ENCODE measurements at regions not wholly inside any gene's neighbourhood (a gene's known extent, or its start where the extent isn't known, plus 50 kb on each side); places are given as distances from the start of the nearest gene placed in this dataset.

- H3K4me3 ChIP-seq (ENCODE audit: control insufficient read depth in 1 of 2, extremely low read depth in 1 of 2, low read length in 1 of 2) = no peak overlapping the region
- H3K36me3 ChIP-seq (ENCODE audit: control insufficient read depth in 2 of 2, extremely low read depth in 1 of 2, insufficient read depth in 1 of 2, low read length in 1 of 2) = no peaks in the 10 kb centered on the region
- Mint-ChIP-seq H3K27ac (no peak overlapping the region), H3K9me3 (no peaks in the 10 kb centered on the region), H3K27me3 (peaks cover 17 to 28% of the 10 kb centered on the region in 2 donors), H3K4me1 (no peaks in the 10 kb centered on the region), H3K4me3 (no peak overlapping the region), H3K36me3 (no peaks in the 10 kb centered on the region)
- no peaks in the 10 kb centered on the region for H3K9me3 ChIP-seq
- DNase-seq (no peak), ATAC-seq (replicated peaks in 1 of 4) (no peak)
- 69% methylated on average over 4 of the region's 5 CpGs for WGBS (ENCODE audit: insufficient coverage)
- CTCF ChIA-PET = no interaction called here
- POLR2A ChIA-PET = no interaction called here
- H3K4me1 ChIP-seq (ENCODE audit: control insufficient read depth in 1 of 2, extremely low read depth in 1 of 2, insufficient read depth in 2 of 2, low read length in 2 of 2) = no peaks in the 10 kb centered on the region
- no peak overlapping the region for H3K27ac ChIP-seq (ENCODE audit: low read length)
- peaks cover 0 to 13% of the 10 kb centered on the region in 2 experiments for H3K27me3 ChIP-seq (replicated peaks in 1 of 2; ENCODE audit: control insufficient read depth in 2 of 2, extremely low read depth in 1 of 2, insufficient read depth in 2 of 2, low read length in 1 of 2)
Measured at GRCh38 chr15:31843426-31844055, 186.8 kb upstream of the CHRNA7 start.

GRCh38 chr15:31845791-31846190 is 184.5 kb upstream of the CHRNA7 start:
- CTCF ChIA-PET = no interaction called here
- WGBS (ENCODE audit: insufficient coverage) = 75% methylated on average over 5 of the region's 5 CpGs

DNA sequence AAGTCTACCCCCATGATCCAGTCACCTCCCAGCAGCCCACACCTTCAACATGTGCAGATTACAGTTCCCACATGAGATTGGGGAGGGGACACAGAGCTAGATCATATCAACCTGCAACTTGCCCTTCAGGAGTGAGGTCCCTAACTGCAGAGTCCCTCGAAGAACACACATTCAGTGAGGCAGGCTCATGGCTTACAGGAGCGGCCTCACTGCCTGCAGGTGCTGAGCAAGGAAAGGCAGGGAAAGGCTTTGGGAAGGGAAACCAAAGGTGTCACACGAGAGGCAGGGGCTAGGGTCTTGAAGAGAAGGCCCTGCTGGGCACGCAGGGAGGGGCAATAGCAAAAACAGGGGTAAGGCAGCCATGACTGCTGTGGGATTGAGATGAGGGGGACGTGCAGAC is 182.4 kb upstream of the CHRNA7 start:
- H3K9me3 Mint-ChIP-seq = peaks cover 5 to 13% (median 10%) of the 10 kb centered on the region in 3 donors
- no peak overlapping the region for H3K4me3 Mint-ChIP-seq
- CTCF ChIA-PET = no interaction called here
- no peaks in the 10 kb centered on the region for H3K4me1 Mint-ChIP-seq
- Histone ChIP-seq H3K4me3 (ENCODE audit: control insufficient read depth in 1 of 2, extremely low read depth in 1 of 2, low read length in 1 of 2) (no peak overlapping the region), H3K4me1 (ENCODE audit: control insufficient read depth in 1 of 2, extremely low read depth in 1 of 2, insufficient read depth in 2 of 2, low read length in 2 of 2) (no peaks in the 10 kb centered on the region), H3K36me3 (ENCODE audit: control insufficient read depth in 2 of 2, extremely low read depth in 1 of 2, insufficient read depth in 1 of 2, low read length in 1 of 2) (no peaks in the 10 kb centered on the region), H3K27me3 (replicated peaks in 1 of 2; ENCODE audit: control insufficient read depth in 2 of 2, extremely low read depth in 1 of 2, insufficient read depth in 2 of 2, low read length in 1 of 2) (peaks cover 0 to 8% of the 10 kb centered on the region in 2 experiments), H3K9me3 (no peaks in the 10 kb centered on the region), H3K27ac (ENCODE audit: low read length) (no peak overlapping the region)
- H3K36me3 Mint-ChIP-seq = no peaks in the 10 kb centered on the region
- no peak overlapping the region for H3K27ac Mint-ChIP-seq
- DNase-seq (no peak), ATAC-seq (replicated peaks in 1 of 4) (no peak)
- peaks cover 21 to 30% of the 10 kb centered on the region in 2 donors for H3K27me3 Mint-ChIP-seq
- 63% methylated on average over 4 of the region's 5 CpGs for whole genome bisulfite sequencing (ENCODE audit: insufficient coverage)
- POLR2A ChIA-PET = no interaction called here

More at GRCh38 chr15:31845791-31846190, 184.5 kb upstream of the CHRNA7 start:
- Mint-ChIP-seq H3K27ac (no peak overlapping the region), H3K4me3 (no peak overlapping the region), H3K4me1 (no peaks in the 10 kb centered on the region), H3K27me3 (peaks cover 17 to 23% of the 10 kb centered on the region in 2 donors), H3K9me3 (peaks cover 0 to 7% (median 4%) of the 10 kb centered on the region in 3 donors), H3K36me3 (no peaks in the 10 kb centered on the region)
- POLR2A ChIA-PET = no interaction called here
- H3K27ac ChIP-seq (ENCODE audit: low read length) = no peak overlapping the region
- no peaks in the 10 kb centered on the region for H3K9me3 ChIP-seq
- H3K36me3 ChIP-seq (ENCODE audit: control insufficient read depth in 2 of 2, extremely low read depth in 1 of 2, insufficient read depth in 1 of 2, low read length in 1 of 2) = no peaks in the 10 kb centered on the region
- no peaks in the 10 kb centered on the region for H3K4me1 ChIP-seq (ENCODE audit: control insufficient read depth in 1 of 2, extremely low read depth in 1 of 2, insufficient read depth in 2 of 2, low read length in 2 of 2)
- DNase-seq (no peak), ATAC-seq (replicated peaks in 1 of 4) (no peak)
- H3K4me3 ChIP-seq (ENCODE audit: control insufficient read depth in 1 of 2, extremely low read depth in 1 of 2, low read length in 1 of 2) = no peak overlapping the region
- peaks cover 0 to 8% of the 10 kb centered on the region in 2 experiments for H3K27me3 ChIP-seq (replicated peaks in 1 of 2; ENCODE audit: control insufficient read depth in 2 of 2, extremely low read depth in 1 of 2, insufficient read depth in 2 of 2, low read length in 1 of 2)

DNA sequence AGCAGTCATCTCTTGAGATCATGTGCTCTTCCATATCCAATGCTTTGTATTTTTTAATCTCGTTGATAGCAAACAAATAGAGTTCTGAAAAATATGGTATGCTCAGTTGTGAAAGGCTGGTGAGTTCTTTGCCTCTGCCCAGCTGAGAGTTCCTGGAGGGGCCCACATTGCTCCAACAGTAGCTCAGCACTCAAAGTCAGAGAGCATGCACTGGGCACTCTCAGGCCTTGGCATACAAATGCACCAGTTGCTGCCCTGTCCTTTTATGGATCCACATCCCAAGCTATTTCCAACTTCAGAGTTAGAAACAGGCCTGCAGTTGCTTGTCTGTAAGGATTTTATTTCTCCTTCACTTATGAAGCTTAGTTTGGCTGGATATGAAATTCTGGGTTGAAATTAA is 181.7 kb upstream of the CHRNA7 start:
- no peaks in the 10 kb centered on the region for H3K4me1 ChIP-seq (ENCODE audit: control insufficient read depth in 1 of 2, extremely low read depth in 1 of 2, insufficient read depth in 2 of 2, low read length in 2 of 2)
- no peaks in the 10 kb centered on the region for H3K36me3 Mint-ChIP-seq
- POLR2A ChIA-PET = no interaction called here
- CTCF ChIA-PET = interaction anchor here in 1 of 2 donors (0.6 kb wide), 1 partner anchor 1356 kb away, joined by 3 read pairs; no protein-coding TSS in a partner anchor
- H3K9me3 Mint-ChIP-seq = peaks cover 5 to 13% (median 10%) of the 10 kb centered on the region in 3 donors
- H3K27ac Mint-ChIP-seq = no peak overlapping the region
- ATAC-seq (replicated peaks in 1 of 4) = no peak
- peaks cover 0 to 10% of the 10 kb centered on the region in 2 experiments for H3K27me3 ChIP-seq (replicated peaks in 1 of 2; ENCODE audit: control insufficient read depth in 2 of 2, extremely low read depth in 1 of 2, insufficient read depth in 2 of 2, low read length in 1 of 2)
- H3K4me1 Mint-ChIP-seq = no peaks in the 10 kb centered on the region
- no peak overlapping the region for H3K27ac ChIP-seq (ENCODE audit: low read length)
- peaks cover 26 to 30% of the 10 kb centered on the region in 2 donors for H3K27me3 Mint-ChIP-seq
- no peaks in the 10 kb centered on the region for H3K36me3 ChIP-seq (ENCODE audit: control insufficient read depth in 2 of 2, extremely low read depth in 1 of 2, insufficient read depth in 1 of 2, low read length in 1 of 2)
- DNase-seq = no peak
- H3K4me3 ChIP-seq (ENCODE audit: control insufficient read depth in 1 of 2, extremely low read depth in 1 of 2, low read length in 1 of 2) = no peak overlapping the region
- WGBS (ENCODE audit: insufficient coverage) = 86% methylated on average over 1 of the region's 1 CpG
- no peak overlapping the region for H3K4me3 Mint-ChIP-seq
- H3K9me3 ChIP-seq = no peaks in the 10 kb centered on the region

DNA sequence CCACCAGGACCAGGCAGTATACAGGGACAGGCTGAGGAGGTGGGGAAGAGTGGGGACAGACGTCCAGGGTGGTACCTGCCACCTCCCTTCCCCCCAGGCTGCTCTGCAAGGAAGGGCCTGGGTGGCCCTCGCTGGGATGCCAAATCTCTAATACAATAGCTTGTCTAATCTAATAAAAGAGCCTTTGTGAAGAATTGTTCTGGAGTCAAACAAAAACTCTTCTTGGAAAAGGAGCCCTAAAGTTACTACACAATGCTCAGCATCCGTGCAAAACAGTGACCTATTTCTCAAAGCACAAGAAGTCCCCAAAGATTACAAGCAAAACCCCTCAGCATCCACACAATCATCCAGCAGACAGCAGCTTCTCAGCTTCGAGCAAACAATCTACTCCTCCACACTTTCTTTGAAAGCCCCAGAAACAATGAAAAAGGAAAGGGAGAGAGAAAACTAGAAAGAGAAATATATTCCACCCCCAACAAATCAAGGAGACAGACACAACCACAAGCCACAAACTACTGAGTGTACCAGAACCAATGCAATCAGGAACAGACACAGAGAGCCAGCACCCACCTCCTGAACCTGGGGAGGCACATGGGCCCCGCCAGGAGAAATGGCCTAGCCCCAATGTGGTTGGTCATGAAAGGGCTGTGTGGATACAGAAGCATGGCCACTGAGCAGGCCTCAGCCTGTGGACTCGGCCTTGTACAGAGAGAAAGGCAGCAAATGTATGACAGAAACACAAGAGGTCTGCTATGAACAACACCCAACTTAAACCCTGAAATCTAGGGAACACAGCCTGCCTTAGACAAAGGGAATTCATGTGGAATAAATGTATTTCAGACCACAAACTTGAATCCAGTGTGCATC is 177.1 kb upstream of the CHRNA7 start:
- H3K4me1 Mint-ChIP-seq = no peaks in the 10 kb centered on the region
- DNase-seq = no peak
- POLR2A ChIA-PET = no interaction called here

DNA sequence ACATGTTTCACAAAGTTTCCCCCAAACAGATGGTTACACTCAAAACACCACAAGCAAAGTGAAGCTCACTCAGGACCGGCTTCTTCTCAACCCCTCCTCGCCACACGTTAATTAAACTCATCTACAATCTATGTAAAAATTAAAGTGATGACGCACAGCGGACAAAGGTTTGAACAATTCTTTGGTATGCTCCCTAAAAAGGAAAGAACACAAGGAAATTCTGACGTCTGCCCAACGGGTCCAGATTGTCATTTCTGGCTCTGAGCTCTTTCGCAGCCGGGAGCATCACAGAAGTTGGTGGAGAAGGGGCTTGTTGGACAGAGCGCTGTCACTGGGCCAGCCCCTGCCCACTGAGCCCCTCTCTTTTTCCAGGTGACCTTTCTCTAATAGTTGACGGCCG is 173.7 kb upstream of the CHRNA7 start:
- ChIA-PET CTCF (no interaction called here), POLR2A (no interaction called here)
- Histone ChIP-seq H3K4me3 (ENCODE audit: control insufficient read depth in 1 of 2, extremely low read depth in 1 of 2, low read length in 1 of 2) (no peak overlapping the region), H3K27ac (ENCODE audit: low read length) (no peak overlapping the region), H3K36me3 (ENCODE audit: control insufficient read depth in 2 of 2, extremely low read depth in 1 of 2, insufficient read depth in 1 of 2, low read length in 1 of 2) (no peaks in the 10 kb centered on the region), H3K27me3 (replicated peaks in 1 of 2; ENCODE audit: control insufficient read depth in 2 of 2, extremely low read depth in 1 of 2, insufficient read depth in 2 of 2, low read length in 1 of 2) (peaks cover 0 to 14% of the 10 kb centered on the region in 2 experiments), H3K4me1 (ENCODE audit: control insufficient read depth in 1 of 2, extremely low read depth in 1 of 2, insufficient read depth in 2 of 2, low read length in 2 of 2) (no peaks in the 10 kb centered on the region), H3K9me3 (no peaks in the 10 kb centered on the region)
- Mint-ChIP-seq H3K36me3 (no peaks in the 10 kb centered on the region), H3K4me1 (no peaks in the 10 kb centered on the region), H3K27me3 (peaks cover 19 to 22% of the 10 kb centered on the region in 2 donors), H3K4me3 (no peak overlapping the region), H3K27ac (no peak overlapping the region), H3K9me3 (peaks cover 0 to 7% (median 5%) of the 10 kb centered on the region in 3 donors)
- DNase-seq = no peak
- WGBS (ENCODE audit: insufficient coverage) = 88% methylated on average over 9 of the region's 12 CpGs
- ATAC-seq (replicated peaks in 1 of 4) = no peak

More for the DNA sequence above, 177.1 kb upstream of the CHRNA7 start:
- Histone ChIP-seq H3K9me3 (no peaks in the 10 kb centered on the region), H3K27ac (ENCODE audit: low read length) (no peak overlapping the region), H3K4me1 (ENCODE audit: control insufficient read depth in 1 of 2, extremely low read depth in 1 of 2, insufficient read depth in 2 of 2, low read length in 2 of 2) (no peaks in the 10 kb centered on the region), H3K27me3 (replicated peaks in 1 of 2; ENCODE audit: control insufficient read depth in 2 of 2, extremely low read depth in 1 of 2, insufficient read depth in 2 of 2, low read length in 1 of 2) (peaks cover 0 to 13% of the 10 kb centered on the region in 2 experiments), H3K36me3 (ENCODE audit: control insufficient read depth in 2 of 2, extremely low read depth in 1 of 2, insufficient read depth in 1 of 2, low read length in 1 of 2) (no peaks in the 10 kb centered on the region), H3K4me3 (ENCODE audit: control insufficient read depth in 1 of 2, extremely low read depth in 1 of 2, low read length in 1 of 2) (no peak overlapping the region)
- 40% methylated on average over 2 of the region's 6 CpGs for WGBS (ENCODE audit: insufficient coverage)
- CTCF ChIA-PET = no interaction called here
- ATAC-seq (replicated peaks in 1 of 4) = no peak
- Mint-ChIP-seq H3K27ac (no peak overlapping the region), H3K4me3 (no peak overlapping the region), H3K36me3 (no peaks in the 10 kb centered on the region), H3K27me3 (peaks cover 18 to 28% of the 10 kb centered on the region in 2 donors), H3K9me3 (peaks cover 5 to 20% (median 15%) of the 10 kb centered on the region in 3 donors)
